COLO829 (cell line): ENCODE measurements at regions not wholly inside any gene's neighbourhood (a gene's known extent, or its start where the extent isn't known, plus 50 kb on each side); places are given as distances from the start of the nearest gene placed in this dataset.
A peak's percentile ranks its signal among the peaks of the same experiment; 100 is the strongest.
"Not testable (repeated sequence)": the region's sequence is repeated elsewhere in the genome, so short reads cannot be mapped to it uniquely, and the experiment has no call there.

Source experiments
- DNase-seq: peaks from one replicate; pipeline ENCODE4 v3.0.0; 2012; ENCODE audit warnings: low spot score

DNA sequence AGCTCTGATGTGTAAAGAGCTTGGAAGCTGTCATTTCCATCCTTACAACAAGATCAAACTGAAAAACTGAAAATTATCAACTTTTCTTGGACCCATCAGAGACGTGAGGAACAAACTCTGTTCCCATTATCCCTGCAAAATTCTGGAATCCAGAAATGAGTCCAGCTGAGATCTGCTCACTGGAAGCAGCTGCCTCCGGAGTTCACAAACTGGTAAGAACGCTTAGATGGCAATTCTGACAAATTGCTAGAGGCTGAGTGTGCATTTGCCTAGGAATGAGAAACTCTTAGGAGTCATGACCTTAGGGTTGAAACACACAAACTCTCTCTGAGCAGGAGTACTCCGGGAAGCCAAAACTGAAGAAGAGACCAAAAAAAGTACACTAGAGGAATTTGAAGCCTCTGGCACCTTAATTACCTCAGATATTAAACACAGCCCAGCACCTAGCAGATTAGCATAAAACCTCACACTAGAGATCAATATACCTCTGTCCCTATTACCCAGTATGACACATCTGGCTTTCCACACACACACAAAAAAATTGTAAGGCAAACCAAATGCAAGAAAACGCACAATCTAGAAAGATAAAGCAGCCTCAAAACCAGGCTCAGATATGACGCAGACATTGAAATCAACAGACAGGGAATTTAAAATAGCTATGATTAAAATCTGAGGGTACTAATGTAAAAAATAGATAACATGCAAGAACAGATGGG, 233.5 kb upstream of the SGK1 start:
- no peak for DNase-seq

DNA sequence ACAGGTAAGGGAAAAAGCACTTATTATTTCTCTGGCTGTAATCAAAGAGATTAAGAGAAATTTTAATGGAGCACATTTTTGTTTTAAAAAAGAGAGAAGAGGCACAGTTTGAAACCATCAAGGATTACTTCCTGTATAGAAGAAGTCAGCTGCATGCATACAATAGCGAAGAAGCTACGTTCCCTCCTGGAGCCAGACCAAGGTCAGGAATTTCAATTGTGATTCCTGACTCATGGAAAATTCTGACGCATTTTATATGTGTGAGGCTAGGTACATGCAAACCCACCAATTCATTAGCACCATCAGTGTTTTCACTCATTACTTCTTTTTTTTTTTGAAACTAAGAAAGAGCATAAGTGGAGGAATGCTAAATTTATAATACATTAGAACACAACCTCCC, 232.7 kb upstream of the SGK1 start:
- no peak for DNase-seq

DNA sequence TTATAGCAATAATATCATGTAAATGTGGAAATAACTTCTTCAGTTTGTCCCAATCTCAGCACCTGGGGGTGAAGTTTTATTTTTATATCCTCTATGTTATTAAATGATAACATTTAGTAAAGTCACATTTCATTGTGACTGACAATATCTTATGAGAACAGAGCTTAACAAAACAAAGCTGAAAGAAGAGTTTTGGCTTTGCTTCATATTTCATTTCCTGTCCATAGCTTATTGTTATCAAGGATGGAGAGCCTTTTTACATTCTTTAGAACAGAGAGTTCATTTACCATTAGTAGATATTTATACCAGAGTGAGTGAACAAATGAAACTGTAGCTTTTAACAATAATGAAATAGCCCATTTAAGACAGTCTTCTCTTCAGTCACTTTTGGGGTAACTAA, 231.9 kb upstream of the SGK1 start:
- no peak for DNase-seq

DNA sequence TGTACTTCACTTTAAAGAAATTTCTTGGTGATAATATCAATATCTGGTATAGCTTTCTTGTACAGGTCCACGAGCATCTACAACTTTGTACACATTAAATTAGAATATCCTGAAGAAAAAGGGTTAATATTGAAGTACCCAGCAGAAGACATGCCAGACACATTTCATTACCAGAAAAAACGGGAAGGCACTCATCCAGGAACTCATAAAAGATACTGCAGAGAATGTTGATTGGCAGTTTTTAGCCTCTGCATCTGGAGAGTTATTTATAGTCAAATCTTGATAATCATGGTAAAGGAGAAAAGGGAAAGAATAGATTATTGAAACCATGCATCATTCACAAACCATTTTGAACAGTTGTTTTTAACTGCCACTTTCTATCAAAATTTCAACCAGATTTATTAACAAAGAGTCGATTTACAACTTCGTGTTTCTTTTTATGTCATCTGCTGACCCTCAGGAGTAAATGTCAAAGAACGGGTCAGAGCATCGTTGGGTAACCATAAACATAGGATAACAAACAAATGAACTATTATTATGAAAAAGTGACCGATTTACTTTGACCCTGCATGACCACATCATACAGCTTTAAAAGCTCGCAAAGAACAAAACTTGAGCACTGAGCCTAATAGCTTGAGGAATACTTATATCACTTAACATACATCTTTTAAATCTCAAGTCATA, 229.2 kb upstream of the SGK1 start:
- DNase-seq: peak; percentile 59

DNA sequence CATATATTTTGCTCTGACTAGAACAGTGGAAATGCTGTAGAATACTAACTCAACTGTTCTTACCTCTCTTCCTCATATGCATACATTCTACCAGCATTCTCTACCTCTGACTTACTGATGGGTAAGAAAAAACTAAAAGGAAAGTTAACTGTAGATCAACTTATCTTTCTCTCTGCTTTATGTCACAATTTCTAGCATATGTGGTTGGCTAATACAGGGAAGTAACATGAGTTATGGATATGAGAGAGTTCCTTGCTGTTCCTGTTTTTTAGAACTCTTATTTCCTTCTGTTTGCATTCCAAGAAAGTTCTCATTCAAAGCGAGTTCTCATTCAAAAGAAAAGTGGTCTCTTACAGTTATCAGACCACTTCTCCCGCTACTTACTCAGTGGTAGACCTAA, 226.8 kb upstream of the SGK1 start:
- DNase-seq: no peak

DNA sequence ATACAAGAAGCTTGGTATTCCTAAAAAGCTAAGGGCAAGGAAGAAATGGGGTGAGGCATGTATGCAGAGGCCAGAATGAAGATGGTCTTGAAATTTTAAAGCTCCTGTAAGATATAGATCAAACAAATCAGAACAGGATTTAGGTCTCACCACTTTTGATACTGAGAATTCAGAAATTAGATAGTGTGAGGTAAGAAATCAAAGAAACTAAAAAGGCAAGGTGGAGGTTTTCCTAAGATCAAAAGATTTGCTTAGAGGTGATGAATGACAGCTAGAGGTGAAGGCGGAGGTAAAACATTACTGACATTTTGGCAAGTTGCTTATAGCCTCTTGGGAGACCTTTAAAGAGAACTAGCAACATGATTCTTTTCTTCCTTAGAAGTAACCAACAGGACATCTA, 225.2 kb upstream of the SGK1 start:
- no peak for DNase-seq

DNA sequence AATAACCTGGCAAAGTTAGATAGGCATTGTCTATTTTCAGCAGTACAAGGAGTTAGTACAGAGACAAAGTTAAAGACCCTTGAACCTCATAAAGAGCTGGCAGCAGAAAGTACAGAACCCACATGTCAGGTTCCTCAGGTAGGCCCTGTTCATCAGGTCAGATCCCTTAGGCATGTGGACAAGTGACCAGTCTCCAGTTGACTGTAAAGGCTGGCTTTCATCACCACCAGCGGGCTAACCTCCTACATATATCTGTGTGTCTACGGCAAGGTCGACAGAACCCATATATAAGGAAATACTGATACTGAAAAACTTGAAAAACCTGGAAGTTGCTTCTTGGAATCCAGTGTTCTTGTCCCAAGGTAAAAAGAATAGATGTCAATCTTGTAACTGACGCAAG, 223.1 kb upstream of the SGK1 start:
- DNase-seq: no peak

DNA sequence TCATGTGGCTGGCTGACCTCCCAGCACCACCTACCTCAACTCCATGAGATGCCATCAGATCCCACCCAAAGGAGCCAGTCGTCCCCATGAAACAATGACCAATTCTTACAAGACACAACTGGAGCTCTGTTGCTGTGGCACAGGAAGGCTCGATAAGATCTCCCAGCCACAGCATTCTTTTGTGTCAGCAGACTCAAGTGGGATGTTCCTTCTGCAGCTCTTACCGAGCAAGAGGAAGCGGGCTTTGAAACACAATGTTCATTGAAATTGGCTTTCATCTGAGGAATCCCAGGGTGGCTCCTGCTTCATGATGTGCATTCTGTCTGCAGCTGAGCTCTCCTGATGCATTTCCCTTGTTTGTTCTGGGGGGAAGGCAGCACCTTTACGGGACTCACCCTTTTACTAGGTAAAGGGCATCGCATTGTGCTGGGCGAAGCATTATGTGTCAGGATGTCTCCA, 222.0 kb upstream of the SGK1 start:
- peak; percentile 85 for DNase-seq

DNA sequence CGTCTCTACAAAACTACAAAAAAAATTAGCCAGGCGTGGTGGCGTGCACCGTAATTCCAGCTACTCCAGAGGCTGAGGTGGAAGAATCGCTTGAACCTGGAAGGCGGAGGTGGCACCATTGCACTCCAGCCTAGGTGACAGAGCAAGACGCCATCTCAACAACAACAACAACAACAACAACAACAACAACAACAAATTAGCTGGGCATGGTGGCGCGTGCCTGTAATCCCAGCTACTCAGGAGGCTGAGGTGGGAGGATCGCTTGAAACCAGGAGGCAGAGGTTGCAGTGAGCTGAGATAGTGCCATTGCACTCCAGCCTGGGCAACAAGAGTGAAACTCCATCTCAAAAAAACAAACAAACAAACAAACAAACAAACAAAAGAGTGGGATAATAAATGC, 219.9 kb upstream of the SGK1 start:
- DNase-seq: not testable (repeated sequence)

DNA sequence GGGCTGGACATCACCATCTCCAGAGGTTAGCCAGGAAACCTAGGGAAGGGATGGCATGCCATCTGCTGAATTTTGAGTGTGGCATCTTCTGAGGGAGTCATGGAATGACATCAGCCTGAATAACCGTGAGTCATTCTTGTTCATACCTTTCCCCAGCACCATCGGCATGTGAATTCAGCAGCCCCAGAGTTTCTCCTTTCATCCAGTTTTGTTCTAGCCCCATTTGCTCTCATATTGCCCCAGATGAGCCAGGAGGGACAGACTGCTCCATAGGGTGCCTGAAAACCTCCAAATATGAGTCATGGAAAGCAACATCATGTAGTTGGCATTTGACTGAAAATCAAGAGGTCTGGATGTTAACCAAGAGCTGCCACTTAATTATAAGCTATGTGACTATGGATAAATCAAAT, 219.2 kb upstream of the SGK1 start:
- no peak for DNase-seq

DNA sequence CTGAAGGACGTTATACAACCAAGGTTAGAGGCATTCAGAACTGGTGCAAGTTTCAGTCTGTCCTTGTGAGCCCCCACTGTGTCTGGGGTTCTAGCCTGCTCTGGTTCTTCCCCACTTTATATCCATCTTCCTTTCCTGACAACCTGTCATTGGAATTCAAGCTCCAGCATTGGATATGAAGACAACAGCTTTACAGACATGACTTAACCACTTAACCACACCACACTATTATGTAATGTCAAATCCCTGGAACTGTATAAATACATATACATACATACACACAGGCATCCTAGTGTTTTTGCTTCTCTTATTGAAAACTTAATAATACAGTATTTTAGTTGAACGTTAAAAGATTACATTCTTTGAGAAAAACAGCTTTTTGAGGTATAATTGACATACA, 217.9 kb upstream of the SGK1 start:
- DNase-seq: no peak

DNA sequence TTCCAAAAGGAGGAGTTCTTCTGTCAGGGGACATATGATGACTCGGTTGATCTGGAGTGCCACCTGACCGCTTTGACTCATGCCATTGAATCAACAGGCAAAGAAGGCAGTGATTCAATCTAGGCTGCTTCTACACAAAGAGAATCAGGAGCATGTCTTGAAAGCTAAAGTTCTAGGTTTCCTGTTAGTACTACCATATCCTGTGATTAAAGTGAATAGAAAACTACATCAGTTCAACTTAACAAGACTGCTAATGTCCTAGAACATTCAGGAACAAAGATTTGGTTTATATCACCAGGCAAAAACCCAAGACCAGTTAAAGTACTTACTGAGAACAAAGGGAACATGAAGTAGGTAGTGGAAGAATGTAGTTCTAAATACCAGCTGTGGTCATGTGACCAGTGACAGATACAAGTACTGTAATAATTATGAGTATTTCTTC, 216.8 kb upstream of the SGK1 start:
- DNase-seq: peak; percentile 35

DNA sequence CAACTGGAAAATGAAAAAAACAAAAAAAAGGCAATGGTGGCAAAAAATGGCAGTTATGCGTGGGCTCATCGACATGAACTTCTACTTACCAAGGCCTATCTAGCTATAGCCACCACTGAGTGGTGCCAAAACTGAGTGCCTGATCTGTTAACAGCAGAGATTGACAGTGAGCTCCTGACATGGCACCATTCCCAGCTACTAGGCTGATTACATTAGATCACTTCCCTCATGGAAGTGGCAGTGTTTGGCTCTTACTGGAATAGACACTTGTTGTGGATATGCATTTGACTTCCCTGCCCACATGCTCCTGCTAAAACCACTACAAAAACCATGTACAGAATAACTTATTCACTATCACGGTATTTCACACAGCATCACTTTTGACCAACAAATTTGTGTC, 216.1 kb upstream of the SGK1 start:
- no peak for DNase-seq

DNA sequence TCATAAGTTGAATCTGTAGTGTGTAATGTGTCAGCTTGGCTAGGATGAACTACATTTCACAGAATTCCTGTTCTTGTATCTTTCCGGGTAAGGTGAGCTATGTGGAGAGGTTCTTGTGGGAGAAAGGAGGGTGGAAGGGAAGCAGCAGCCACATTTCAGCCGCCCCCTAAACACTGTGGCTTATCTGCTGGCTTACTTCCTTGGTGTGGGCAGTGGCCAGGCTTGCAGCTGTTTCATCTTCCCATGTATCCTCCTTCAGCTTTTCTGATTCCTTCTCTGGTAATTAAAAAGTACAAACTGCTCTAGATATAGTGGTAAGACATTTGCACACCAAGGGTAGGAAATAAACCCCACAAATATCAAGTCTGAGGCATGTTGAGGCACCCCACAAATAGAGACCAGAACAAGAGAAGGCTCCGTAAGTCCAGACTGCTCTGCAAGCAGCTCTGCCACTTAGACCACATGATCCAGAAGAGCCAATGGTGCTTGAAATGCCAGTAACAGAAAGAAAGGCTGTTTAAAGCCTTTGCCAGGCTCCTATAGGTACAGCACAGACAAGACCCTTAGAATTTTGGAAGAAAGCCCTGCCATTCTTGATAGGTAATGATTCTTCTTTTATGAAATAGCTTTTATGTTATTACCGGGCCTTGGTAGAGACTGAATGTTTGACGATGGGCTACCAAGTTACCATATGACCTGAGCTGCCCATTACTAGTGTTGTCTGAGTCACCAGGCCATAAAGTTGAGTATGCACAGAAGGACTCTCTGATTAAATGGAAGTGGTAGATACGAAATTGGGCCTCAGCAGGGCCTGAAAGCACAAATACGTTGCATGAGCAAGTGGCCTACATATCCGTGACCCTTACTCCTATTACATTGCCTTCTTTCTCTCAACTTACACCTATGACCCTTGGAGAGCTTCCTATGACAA, 215.0 kb upstream of the SGK1 start:
- DNase-seq: no peak

DNA sequence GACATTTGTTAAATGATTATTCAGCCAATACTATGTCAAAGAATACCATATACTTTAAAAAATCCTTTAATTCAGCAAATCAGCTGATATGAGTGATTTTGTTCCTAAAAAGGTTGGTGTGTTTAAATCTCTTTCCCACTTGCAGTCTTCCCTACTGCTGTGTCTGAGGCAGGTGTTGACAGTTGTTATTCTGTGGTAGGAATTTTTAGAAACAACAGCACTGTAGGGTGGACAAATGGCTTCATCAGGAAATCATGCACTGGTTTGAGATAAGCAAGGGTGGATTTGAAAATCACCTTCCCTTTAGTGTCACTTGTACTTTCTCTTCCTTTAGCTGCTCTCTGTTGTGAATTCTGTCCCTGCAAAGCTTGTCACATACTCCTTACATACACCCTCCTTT, 213.7 kb upstream of the SGK1 start:
- no peak for DNase-seq

DNA sequence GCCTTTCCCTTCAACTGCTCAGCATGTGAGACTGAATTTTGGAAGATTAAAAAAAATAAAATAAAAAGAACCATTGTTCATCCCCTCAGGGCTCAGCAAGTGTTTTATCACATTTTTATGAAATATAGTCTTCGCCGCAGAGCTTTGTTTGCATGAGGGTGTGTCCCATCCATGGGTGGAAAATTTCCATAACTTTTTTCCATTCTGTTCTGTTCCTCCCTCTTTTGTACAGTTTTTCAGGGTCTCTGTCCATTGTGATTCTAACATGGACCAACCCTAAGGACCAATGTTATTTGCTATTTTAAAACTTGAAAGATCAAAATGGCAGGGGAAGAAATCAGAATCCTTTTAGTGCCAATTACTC, 213.3 kb upstream of the SGK1 start:
- no peak for DNase-seq

DNA sequence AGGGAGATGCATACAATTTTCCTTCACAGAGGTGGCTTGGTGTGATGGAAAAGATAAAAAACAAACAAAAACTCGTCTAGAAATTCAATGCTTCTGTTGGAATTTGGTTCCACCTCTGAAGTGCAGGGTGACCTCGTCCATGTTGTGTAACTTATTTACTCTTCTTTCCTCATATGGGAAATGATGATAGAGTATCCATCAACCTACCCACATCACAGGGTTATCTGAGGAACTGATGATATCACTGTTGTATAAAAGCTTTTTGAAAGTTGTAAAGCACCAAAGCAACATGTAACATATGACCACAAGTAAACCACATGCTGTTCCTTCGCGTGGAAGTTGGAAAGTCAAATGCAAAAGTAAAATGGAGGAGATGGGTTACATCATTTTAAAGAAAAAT, 212.0 kb upstream of the SGK1 start:
- no peak for DNase-seq

DNA sequence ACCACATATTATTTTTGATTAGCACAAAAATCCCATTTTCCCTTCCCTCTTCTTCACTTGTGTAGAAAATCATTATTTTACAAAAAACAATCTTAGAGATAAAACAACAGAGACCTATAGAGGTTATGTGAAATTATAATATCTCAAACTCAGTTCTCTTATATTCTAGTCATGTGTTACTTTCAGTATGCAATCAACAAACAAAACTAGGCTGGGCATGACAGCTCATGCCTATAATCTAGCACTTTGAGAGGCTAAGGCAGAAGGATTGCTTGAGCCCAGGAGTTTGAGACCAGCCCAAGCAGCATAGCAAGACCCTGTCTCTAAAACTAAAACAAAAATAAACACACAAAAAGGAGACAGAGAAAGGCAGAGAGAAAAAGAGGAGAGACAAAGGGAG, 211.4 kb upstream of the SGK1 start:
- no peak for DNase-seq

DNA sequence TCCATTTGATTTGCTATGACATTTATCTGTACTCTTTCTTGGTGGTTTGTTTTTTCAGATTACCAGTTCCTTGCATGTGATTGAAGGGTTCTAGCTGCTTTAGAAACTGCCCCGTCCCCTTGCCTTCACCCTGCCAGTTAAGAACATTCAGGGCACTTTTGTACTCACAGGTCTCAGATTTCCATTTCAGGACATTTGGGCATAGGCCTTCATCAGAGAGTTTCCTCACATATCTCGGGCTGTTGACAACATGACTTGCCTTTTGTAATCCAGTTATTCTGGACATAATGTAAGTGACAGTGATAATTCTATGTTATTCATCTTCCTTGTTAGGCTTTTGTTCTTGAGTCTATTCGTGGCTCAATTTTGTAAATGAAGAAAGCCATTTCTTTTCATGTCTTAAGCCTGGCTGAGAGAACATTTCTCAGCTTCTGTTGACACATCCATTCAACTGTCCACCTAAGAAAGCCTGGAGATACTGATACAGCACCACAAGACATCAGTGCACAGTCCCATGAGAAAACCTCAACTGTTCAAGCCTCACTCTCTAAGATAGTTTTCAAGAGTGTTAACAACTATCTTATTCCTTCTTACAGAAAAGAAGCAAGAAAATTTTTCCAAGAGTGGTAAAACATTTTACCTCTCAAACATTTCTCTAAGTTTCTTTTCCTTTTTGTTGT, 209.3 kb upstream of the SGK1 start:
- DNase-seq: no peak

DNA sequence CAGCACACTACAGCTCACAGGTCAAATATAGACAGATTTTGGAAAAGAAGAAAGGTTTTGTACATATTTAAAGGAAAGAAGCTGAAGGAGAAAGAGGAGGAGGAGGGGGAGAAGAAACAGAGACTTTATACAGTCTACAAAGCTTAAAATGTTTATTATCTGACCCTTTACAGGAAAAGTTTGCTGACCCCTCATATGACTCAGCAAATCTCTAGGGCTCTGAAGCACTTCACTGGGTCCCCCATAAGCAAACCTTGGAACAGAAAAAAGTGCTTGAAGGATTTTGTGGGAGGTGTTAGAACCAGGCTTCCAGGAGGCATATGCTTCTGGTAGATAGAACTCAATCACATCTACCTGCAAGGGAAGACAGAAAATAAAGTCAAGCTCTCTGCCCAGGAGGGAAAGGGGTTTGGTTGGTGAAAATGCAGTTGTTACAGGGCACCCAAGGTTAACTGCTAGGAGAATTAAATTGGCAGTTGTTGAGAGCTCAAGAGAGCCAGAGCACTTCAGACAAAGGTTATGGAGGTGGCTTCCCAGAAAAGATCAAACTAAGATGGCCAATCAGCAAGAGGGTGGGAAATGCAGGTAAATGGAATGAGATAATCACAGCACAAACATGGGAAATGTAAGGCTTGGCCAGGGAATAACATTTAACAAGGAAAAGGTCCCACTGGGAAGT, 207.4 kb upstream of the SGK1 start:
- no peak for DNase-seq

DNA sequence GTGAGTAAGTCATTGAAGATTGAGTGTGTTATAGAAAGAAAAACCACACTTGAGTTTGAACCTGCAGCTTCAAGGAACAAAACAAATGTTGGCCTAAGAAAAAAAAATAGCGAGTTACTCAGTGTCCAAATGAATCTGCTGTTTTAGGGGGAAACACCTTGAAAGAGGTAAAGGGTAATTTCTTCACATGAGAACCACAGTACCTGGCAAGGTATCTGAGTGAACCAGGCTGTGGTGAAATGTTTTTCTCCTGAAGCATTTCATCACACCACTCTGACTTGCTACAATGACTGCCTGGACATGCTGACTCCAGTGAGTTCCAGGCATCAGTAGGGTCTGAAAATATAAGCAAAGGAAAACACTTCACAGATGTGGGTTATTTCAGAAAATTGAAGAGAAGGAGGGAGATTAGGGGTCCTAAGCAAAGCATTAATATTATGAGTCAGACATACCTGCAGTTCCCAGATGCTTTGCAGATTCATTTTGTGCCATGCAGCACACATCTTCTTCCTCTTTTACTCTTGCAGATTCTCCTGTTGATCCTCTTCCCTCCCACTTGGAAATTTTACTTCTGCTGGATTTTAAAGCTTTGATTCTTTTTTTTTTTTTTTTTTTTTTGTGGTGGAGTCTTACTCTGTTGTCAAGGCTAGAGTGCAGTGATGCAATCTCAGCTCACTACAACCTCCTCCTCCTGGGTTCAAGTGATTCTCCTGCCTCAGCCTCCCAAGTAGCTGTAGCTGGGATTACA, 206.2 kb upstream of the SGK1 start:
- no peak for DNase-seq
